GM11168 (cell line): ENCODE measurements at regions not wholly inside any gene's neighbourhood (a gene's known extent, or its start where the extent isn't known, plus 50 kb on each side); places are given as distances from the start of the nearest gene placed in this dataset.
"Not testable (repeated sequence)": the region's sequence is repeated elsewhere in the genome, so short reads cannot be mapped to it uniquely, and the experiment has no call there.

ENCODE experiments used
- in situ Hi-C: fragments of 300-500 bp; cut with MboI; formaldehyde crosslinking; loops from one replicate; pipeline ENCODE4 v1.12.0; 2022; ENCODE audit warnings: low sequenced_read_pairs; ENCODE audit not compliant: unreplicated experiment

DNA sequence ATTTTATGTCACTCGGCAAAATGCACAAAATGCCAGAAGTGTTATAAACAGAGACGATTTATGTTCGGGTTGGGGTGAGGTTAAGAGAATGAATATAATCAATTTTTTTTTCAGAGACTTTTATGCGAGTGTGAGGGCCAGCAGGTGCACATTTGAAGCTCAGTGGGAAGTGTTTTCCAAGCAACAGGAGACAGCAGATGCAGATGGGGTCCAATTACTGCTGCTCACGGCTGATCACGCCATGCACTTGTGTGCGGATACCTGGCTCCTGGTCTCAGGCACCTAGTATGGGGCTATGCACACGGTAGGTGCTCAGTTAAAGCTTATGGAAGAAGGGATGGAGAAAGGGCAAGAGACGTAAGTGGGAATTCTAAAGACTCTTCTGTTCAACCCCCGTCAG lies 249.1 kb downstream of the MIAT start:
- in situ Hi-C loops = no loop called here

DNA sequence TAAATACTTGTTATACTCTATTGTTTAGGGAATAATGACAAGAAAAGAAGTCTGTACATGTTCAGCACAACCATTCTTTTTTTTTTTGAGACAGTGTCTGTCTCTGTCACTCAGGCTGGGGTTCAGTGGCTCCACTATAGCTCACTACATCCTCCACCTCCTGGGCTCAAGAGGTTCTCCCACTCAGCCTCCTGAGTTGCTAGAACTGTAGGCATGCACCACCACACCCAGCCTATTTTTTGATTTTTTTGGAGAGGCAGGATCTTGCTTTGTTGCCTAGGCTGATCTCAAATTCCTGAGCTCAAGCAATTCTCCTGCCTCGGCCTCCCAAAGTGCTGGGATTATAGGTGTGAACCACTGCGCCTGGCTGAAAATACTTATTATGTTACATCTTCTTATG lies 250.0 kb downstream of the MIAT start:
- in situ Hi-C loops = no loop called here

DNA sequence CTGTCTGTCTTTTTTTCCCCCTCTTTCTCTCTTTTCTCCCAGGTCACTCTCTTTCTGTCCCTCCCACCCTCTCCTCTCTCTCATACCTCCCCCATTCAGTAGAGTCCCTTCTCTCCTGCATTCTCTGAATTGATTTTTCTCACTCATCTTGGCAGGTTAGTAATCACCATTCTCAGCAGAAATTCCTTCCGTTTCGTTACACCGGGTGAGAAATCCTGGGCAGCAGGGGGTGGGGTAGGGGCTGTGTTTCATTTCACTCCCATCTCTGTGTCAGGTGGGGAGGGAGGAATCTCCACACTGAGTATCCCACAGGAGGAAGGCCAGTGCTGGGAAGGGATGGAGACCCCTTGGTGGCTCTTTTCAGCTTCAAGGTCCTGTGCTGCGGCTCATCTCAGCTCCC lies 253.5 kb downstream of the MIAT start:
- in situ Hi-C loops = no loop called here

DNA sequence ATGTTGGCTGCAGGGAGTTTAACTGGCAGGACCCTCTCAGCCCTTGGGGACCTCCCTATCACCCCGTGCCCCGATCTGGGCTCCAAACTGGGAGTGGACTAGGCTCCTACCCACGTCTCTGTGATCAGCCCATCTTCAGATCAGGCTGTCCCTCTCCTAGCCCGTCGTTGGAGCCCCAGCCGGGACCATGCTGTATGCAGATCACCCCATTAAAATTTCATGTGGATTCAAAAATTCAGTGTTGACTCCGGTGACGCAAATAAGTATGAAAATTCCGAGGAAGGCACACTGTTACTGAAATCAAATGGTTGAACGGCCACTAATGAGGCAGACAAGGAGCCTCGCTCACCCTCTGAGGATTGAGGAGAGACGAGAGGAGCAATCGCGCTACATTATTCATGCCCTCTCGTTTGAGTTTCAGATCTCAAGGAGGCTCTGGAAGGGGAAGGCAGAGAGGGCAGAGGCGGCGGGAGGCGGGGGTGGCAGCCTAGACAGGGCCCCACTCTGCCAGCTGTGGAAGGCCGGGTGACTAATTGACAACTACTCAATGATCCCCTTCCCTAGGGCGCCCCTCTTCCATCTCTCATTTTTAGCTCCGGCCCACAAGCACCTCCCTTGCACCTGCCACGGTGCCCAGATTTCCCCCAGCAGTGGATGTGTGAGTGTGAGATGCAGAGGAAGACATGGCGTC lies 255.4 kb downstream of the MIAT start:
- in situ Hi-C loops = no loop called here

DNA sequence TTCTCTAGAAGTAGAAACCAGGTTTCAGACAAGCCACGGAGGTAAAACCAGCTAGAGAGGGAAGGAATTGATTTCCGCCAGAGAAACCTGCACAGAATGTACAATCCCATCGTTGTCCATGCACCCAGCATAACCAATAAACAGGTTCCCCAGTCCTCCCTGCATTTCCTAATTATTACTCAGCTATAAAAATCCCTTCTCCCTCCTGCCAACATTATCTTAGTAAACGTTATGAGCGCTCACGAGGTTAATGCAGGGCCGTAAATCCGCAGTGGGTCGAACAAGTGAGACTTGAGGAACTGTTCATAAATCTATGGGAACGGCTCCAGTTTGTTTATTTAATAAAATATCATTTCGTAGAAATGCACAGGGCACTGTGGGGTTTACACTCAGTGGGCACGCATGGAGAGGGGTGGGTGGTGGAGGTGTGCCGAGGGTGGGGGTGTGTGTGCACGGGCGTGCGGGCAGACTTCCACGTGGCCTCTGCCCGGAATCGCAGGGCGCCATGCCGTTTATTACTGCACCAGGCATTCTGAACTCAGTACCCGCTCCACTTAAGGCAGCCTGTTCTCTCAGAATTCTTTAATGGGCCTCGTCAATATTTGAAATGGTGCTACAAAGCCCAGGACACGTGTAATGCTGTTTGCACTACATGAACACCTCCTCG lies 257.3 kb downstream of the MIAT start:
- in situ Hi-C loops = no loop called here

DNA sequence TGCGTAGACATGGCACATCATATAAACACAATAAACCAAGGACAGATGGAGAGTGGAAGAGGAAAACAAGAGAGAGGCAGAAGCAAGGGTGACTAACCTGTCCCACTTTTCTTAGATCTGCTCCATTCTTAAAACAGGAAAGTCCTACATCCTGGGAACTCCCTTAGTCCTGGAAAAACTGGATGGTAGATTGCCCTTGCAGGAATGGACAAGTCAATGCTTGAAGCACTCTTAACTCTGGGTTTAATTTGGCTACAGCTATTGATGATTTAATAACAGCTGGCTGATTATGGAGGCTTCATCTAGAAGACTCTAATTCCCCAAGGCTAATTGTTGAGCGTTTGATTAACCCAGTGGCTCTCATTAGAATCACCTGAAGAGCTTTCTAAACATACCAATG lies 258.8 kb downstream of the MIAT start:
- in situ Hi-C loops = no loop called here

DNA sequence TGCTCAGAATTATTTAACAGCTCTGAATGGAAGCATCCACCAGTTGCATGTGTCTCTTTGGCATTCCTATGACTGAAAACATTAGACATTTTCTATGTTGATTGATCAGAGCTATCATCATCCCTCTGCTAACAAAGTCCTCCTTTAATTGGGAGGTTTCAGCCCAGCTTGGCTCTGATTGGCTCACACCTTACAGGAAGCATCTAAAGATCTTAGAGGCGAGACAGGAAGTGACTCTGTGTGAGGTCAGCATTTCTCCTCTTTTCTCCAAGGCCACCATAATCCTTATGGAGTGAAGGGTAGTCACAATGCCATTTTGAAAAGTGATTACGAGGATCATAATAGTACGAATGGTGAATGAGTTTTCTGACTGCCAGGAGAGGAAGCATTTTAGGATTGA lies 260.8 kb downstream of the MIAT start:
- in situ Hi-C loops = no loop called here

DNA sequence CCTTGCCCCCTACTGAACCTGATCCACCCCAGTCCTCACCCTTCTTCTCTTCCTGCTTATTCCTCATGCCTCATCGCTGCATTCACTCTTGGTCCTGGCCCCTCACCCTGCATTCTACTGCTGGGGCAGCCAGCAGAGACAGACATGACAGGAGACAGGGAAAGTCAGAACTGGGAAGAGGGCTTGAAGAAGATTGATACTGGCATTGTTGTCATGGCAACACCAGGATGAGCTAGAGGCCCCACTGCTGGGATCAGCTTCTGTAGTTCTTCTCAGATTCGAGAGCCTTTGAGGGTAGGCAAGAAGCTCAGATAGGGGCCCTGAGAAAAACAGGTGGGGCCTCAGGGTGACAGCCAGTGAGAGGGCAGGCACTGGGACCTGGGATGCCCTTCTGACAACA lies 264.3 kb downstream of the MIAT start:
- in situ Hi-C loops = no loop called here

DNA sequence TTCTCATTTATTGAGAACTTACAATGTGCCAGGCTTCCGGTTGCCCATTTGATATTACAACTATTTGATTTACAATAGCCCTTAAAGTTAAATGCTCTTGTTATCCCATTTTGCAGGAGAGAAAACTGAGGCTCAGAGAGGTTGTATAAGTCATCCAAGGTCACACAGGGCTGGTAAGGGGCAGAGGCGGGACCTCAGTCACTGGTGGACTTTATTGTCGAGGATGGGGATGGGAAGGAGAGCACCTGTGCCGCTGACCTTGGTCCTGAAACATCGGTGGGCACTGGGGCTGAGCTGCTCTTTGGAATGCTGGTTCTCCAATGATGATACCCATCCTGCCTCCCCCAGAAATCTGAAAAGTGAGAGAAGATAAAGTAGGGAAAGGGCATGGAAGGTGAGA lies 265.4 kb downstream of the MIAT start:
- in situ Hi-C loops = no loop called here

DNA sequence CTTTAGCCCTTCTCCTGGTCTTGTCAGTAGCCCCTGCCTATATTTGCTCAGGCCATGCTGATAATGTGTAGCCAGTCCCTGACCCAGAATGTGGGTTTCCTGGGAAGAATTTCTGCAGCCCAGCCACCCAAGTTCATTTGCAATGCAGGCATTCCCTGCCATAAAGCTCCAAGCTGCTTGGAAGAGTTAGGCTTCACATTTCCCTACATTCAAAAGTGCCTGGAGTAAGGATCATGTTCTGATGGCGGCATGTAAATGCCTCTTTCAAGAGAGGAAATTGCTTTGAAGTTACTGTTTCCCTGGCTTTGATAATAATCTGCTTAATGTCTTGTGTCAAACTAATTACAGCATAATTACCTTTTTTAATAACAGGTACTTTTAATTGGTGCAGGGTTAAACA lies 266.1 kb downstream of the MIAT start:
- in situ Hi-C loops = no loop called here

DNA sequence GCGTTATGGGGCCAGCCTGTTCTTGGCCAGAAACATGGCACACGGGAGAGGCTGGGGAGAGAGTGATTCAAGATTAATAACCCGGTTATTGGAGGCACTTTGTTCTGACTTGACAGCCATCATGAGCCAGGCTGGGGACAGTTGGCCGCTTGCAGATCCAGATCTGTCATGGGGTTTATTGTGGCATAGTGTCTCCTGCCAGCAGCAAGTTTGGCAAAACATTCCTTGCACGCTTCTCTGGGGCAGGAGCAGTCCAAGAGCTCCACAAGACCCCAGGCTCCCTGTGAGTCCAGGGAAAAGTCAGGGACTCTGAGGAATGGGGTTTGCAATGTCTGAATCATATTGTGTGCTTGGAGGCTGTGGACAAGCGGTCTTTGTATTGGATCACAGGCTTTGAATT lies 270.4 kb downstream of the MIAT start:
- in situ Hi-C loops = no loop called here

DNA sequence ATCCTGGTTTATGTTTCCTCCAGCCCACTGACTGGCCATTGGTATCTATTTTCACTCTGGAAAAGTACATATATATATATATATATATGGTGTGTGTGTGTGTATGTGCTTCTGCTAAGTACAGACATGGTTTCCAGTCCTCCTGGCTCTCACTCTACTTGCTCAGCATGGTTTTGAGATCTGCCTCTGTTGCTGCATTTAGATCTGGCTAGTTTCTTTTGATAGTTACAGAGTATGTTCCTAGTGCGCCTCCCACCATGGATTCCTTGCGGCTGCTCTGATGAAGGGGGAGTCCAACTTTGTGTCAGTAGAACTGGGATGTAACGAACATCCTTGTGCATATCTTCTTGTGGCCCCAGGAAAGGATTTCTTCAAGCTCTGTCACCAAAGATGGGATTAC lies 274.1 kb downstream of the MIAT start:
- in situ Hi-C loops = no loop called here

DNA sequence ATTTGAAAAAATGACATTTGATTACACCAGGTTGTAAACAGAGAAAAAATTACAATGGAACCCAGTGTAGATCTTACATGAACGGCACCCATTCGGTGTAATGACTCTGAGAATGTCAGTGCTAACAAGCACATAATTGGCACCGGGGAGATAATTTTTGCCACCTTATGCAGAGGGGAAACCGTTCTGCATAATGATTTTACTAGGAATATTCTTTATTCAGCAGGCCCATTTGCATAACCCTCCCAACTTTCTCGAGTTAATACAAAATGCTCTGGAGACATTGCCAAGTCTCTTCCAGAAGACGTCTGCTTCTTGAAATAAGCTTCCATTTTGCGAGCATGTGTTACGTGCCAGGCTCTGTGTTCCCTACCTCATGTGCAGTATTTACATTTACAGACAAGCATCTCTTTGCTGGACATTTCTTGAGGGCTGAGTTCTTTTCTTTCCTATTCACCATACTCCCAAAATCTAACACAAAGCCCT lies 275.8 kb downstream of the MIAT start:
- in situ Hi-C loops = no loop called here

DNA sequence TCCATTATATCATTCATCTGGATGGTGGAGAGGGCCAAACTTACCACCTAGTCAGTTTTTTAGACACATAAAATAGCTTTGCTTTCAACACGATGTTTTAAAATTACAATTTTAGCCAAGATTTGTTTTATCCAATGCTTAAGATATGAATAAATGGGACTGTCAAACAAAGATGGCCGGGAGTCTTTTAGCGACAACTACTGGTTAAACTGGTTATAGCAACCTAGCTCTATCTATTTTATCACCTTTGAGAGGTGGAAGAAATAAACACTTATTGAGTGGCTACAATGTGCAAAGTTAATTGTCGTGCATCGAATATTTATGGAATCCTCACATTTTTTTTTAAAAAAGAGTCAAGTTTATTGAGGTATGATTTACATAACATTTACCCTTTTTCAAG lies 279.8 kb downstream of the MIAT start:
- in situ Hi-C loops = no loop called here

DNA sequence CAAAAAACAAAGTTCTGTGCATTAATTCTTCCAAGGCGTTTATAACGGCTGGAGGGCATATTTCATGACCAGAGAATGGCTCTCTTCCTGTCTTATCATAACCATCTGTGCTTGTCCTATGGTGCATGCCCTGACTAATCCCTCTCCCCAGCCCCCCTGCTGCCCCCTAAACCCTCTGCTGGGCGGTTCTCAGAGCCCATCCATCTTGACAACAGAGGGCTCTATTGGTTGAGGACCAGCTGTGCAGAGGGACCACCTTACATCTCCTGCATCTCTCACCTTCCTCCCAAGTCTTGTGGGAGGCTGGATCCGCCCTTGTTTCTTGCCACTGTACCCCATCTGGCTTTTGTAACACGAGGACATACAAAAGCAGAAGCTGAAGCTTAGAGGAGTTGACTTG lies 282.1 kb downstream of the MIAT start:
- in situ Hi-C loops = no loop called here

DNA sequence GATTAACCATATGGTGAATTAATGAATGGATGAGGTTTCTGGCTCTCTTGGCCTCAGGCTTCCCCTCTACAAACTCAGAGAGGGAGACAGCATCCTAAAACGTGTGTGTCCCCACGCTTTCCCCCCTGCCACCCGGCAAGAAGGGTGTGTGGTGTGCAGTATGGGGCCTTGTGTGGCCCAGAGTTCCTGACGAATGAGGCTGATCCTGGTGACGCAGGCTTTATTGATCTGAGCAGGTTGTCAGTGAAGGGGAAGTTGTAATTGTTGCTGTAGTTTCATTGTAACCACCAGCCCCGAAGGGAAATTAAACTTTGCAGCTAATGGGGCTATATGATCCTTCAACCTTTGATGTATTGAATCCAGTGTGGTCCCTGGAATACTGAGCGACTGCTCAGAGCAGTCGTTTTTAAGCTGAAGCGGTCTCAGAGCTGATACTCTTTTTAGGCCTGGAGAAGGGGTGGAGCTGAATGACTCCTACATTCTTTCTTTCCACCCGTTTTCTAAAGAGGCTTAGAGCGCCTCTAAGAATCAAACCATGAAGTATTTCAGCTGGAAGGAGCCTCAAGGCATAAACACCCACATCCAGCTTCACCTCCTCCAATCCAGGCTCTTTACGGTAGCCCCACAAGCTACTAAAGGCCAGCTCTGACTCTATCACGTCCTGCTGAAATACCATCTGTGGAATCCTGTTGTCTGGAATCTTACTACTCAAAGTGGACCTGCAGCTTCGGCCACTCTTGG lies 284.7 kb downstream of the MIAT start:
- in situ Hi-C loops = no loop called here

DNA sequence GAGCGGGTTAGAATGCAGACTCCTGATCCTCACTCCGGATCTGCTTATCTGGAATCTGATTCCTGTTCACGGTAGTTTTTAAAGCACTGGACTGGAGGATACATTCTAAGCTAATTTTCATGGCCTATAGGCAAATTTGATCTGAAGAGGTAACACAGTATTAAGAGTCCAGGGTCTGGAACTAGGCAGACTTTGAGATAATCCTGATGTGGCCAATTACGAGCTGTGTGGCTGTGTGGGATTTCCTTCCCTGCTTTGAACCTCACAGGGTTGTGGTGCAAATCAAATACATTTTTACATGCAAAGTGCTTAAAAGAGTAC lies 285.2 kb downstream of the MIAT start:
- in situ Hi-C loops = no loop called here

DNA sequence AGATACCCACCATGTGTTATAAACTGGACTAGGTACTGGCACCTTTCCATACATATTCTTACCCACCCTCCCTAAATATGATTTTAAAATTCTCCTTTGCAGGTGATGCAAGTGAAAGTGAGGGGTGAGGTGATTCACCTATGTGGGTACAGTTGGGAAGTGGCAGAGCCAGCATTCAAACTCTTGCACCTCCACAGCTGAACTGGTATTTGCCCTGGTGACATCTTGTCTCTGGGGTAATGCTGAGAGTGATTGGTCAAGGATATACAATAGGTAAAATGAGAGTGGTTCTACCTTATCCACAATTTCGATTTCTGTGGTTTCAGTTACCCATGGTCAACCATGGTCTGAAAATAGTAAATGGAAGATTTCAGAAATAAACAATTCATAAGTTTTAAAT lies 288.2 kb downstream of the MIAT start:
- in situ Hi-C loops = no loop called here

DNA sequence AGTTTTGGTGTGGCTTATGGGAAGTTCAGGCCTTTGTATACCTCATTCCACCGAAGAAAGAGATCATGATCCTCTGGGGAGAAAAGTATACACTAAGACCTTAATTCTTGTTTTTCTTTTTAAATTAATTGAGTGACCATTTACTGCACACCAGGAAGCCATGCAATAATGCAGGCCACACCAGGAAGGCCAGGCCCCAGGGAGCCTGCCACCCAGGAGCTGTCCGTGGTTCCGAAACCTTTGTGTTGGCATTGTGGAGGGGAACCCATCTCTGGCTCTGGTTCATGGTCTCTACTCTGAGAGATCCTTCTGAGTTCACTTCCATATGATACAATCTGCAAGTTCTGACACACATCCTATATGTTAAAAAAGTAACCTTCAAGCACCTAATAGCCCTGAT lies 291.8 kb downstream of the MIAT start:
- in situ Hi-C loops = no loop called here

DNA sequence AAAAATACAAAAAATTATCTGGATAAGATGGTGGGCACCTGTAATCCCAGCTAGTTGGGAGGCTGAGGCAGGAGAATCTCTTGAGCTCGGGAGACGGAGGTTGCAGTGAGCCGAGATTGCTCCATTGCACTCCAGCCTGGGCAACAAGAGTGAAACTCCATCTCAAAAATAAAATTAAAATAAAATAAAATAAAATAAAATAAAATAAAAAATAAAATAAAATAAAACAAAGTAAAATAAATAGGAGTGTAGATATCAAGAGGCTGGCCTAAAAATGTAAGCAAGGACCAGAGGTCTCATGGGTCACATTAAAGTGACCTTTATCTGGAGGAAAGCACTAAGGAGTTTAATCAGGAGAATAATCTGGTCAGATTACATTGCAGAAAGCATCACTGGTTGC lies 293.8 kb downstream of the MIAT start:
- in situ Hi-C loops = not testable (repeated sequence)

DNA sequence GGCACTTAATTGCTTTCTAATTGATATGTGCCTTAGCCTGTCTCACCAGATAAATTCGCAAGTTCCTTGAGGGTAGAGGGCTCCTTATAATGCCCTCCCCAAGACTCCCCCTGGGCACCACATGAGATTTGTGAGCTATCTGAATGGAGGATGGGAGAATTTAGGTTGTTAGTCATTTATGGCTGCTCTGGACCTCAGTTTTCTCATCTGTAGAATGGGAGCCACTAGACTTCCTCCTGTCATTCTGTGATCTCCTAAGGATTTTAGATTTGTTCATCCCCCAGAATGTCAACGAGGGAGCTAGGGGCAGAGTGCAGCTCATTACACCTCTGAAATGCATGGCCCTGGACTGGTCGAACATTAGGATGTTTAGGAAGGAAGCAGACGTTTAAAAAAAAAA lies 294.6 kb downstream of the MIAT start:
- in situ Hi-C loops = no loop called here
